GM23338 (cell line): ENCODE measurements at regions not wholly inside any gene's neighbourhood (a gene's known extent, or its start where the extent isn't known, plus 50 kb on each side); places are given as distances from the start of the nearest gene placed in this dataset.

Experiments used
- CREB1 ChIP-seq: fragments of 250-450 bp; sonication (Bioruptor Pico); IDR thresholded peaks from 2 replicates; pipeline ENCODE4 v1.5.0; 2020; ENCODE audit warnings: low read depth, mild to moderate bottlenecking, moderate library complexity
- EZH2 ChIP-seq: fragments of 200-600 bp; sonication (generic); IDR thresholded peaks from one replicate; pipeline ENCODE4 v1.8.0; 2017; ENCODE audit warnings: antibody characterized with exemption, mild to moderate bottlenecking, low read depth; ENCODE audit not compliant: unreplicated experiment
- EZH2phosphoT487 ChIP-seq: fragments of 200-600 bp; sonication (generic); IDR thresholded peaks from one replicate; pipeline ENCODE4 v1.8.1; 2018; ENCODE audit warnings: antibody characterized with exemption; ENCODE audit not compliant: unreplicated experiment
- JUNB ChIP-seq: IDR thresholded peaks from one replicate; pipeline ENCODE4 v1.6.1; 2016; ENCODE audit warnings: antibody characterized with exemption; ENCODE audit not compliant: unreplicated experiment
- POLR2AphosphoS5 ChIP-seq: IDR thresholded peaks from 2 replicates; pipeline ENCODE4 v1.6.1; 2016; ENCODE audit warnings: antibody characterized with exemption, low read depth
- ZNF114 ChIP-seq: fragments of 250-450 bp; sonication (Bioruptor Pico); IDR thresholded peaks from 2 replicates; pipeline ENCODE4 v1.5.0; 2020; ENCODE audit warnings: mild to moderate bottlenecking, moderate library complexity
- TF ChIP-seq, protein P1 (sequence below), 2 experiments: fragments of 200-600 bp in 1 of 2; sonication (generic) in 1 of 2; conservative IDR thresholded peaks; 2 replicates each; pipeline versions ENCODE4 v1.5.1 to v1.6.1; 2016 to 2017; ENCODE audit warnings: antibody characterized with exemption in 2 of 2, low read depth in 2 of 2, mild to moderate bottlenecking in 2 of 2, moderate library complexity in 1 of 2
- TF ChIP-seq, protein P2 (sequence below): IDR thresholded peaks from one replicate; pipeline ENCODE4 v1.6.1; 2018; ENCODE audit warnings: antibody characterized with exemption; ENCODE audit not compliant: unreplicated experiment
- TF ChIP-seq, protein P3 (sequence below): fragments of 250-450 bp; sonication (Bioruptor Pico); IDR thresholded peaks from 2 replicates; pipeline ENCODE4 v1.5.0; 2020; ENCODE audit warnings: mild to moderate bottlenecking, moderate library complexity

DNA sequence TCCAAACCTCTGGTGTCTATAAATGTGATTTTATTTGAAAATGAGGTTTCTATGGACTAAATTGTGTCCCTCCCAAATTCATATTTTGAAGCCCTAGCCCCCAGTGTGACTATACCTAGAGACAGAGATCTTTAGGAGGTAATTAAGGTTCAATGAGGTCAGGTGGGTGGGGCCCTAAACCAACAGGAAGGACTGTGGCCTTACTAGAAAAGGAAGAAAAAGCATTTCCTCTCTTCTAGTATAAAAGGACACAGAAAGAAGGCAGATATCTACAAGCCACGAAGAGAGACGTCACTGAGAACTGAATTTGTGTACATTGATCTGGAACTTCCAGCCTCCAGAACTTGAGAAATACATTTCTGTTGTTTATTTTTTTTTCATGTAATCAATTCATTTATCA lies 123.1 kb upstream of the RUNX1 start:
- no peak for TF ChIP-seq POLR2AphosphoS5
- TF ChIP-seq, protein P1, sequence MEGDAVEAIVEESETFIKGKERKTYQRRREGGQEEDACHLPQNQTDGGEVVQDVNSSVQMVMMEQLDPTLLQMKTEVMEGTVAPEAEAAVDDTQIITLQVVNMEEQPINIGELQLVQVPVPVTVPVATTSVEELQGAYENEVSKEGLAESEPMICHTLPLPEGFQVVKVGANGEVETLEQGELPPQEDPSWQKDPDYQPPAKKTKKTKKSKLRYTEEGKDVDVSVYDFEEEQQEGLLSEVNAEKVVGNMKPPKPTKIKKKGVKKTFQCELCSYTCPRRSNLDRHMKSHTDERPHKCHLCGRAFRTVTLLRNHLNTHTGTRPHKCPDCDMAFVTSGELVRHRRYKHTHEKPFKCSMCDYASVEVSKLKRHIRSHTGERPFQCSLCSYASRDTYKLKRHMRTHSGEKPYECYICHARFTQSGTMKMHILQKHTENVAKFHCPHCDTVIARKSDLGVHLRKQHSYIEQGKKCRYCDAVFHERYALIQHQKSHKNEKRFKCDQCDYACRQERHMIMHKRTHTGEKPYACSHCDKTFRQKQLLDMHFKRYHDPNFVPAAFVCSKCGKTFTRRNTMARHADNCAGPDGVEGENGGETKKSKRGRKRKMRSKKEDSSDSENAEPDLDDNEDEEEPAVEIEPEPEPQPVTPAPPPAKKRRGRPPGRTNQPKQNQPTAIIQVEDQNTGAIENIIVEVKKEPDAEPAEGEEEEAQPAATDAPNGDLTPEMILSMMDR (conservative IDR thresholded peaks at IDR 0.05; ENCODE audit: low read depth in 2 of 2): no peak
- TF ChIP-seq EZH2: no peak
- TF ChIP-seq JUNB: no peak
- TF ChIP-seq, protein P2, sequence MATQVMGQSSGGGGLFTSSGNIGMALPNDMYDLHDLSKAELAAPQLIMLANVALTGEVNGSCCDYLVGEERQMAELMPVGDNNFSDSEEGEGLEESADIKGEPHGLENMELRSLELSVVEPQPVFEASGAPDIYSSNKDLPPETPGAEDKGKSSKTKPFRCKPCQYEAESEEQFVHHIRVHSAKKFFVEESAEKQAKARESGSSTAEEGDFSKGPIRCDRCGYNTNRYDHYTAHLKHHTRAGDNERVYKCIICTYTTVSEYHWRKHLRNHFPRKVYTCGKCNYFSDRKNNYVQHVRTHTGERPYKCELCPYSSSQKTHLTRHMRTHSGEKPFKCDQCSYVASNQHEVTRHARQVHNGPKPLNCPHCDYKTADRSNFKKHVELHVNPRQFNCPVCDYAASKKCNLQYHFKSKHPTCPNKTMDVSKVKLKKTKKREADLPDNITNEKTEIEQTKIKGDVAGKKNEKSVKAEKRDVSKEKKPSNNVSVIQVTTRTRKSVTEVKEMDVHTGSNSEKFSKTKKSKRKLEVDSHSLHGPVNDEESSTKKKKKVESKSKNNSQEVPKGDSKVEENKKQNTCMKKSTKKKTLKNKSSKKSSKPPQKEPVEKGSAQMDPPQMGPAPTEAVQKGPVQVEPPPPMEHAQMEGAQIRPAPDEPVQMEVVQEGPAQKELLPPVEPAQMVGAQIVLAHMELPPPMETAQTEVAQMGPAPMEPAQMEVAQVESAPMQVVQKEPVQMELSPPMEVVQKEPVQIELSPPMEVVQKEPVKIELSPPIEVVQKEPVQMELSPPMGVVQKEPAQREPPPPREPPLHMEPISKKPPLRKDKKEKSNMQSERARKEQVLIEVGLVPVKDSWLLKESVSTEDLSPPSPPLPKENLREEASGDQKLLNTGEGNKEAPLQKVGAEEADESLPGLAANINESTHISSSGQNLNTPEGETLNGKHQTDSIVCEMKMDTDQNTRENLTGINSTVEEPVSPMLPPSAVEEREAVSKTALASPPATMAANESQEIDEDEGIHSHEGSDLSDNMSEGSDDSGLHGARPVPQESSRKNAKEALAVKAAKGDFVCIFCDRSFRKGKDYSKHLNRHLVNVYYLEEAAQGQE: no peak
- no peak for TF ChIP-seq CREB1 (CRISPR knock-in tag)
- TF ChIP-seq EZH2phosphoT487: no peak
- no peak for TF ChIP-seq ZNF114 (CRISPR knock-in tag)
- TF ChIP-seq, protein P3, sequence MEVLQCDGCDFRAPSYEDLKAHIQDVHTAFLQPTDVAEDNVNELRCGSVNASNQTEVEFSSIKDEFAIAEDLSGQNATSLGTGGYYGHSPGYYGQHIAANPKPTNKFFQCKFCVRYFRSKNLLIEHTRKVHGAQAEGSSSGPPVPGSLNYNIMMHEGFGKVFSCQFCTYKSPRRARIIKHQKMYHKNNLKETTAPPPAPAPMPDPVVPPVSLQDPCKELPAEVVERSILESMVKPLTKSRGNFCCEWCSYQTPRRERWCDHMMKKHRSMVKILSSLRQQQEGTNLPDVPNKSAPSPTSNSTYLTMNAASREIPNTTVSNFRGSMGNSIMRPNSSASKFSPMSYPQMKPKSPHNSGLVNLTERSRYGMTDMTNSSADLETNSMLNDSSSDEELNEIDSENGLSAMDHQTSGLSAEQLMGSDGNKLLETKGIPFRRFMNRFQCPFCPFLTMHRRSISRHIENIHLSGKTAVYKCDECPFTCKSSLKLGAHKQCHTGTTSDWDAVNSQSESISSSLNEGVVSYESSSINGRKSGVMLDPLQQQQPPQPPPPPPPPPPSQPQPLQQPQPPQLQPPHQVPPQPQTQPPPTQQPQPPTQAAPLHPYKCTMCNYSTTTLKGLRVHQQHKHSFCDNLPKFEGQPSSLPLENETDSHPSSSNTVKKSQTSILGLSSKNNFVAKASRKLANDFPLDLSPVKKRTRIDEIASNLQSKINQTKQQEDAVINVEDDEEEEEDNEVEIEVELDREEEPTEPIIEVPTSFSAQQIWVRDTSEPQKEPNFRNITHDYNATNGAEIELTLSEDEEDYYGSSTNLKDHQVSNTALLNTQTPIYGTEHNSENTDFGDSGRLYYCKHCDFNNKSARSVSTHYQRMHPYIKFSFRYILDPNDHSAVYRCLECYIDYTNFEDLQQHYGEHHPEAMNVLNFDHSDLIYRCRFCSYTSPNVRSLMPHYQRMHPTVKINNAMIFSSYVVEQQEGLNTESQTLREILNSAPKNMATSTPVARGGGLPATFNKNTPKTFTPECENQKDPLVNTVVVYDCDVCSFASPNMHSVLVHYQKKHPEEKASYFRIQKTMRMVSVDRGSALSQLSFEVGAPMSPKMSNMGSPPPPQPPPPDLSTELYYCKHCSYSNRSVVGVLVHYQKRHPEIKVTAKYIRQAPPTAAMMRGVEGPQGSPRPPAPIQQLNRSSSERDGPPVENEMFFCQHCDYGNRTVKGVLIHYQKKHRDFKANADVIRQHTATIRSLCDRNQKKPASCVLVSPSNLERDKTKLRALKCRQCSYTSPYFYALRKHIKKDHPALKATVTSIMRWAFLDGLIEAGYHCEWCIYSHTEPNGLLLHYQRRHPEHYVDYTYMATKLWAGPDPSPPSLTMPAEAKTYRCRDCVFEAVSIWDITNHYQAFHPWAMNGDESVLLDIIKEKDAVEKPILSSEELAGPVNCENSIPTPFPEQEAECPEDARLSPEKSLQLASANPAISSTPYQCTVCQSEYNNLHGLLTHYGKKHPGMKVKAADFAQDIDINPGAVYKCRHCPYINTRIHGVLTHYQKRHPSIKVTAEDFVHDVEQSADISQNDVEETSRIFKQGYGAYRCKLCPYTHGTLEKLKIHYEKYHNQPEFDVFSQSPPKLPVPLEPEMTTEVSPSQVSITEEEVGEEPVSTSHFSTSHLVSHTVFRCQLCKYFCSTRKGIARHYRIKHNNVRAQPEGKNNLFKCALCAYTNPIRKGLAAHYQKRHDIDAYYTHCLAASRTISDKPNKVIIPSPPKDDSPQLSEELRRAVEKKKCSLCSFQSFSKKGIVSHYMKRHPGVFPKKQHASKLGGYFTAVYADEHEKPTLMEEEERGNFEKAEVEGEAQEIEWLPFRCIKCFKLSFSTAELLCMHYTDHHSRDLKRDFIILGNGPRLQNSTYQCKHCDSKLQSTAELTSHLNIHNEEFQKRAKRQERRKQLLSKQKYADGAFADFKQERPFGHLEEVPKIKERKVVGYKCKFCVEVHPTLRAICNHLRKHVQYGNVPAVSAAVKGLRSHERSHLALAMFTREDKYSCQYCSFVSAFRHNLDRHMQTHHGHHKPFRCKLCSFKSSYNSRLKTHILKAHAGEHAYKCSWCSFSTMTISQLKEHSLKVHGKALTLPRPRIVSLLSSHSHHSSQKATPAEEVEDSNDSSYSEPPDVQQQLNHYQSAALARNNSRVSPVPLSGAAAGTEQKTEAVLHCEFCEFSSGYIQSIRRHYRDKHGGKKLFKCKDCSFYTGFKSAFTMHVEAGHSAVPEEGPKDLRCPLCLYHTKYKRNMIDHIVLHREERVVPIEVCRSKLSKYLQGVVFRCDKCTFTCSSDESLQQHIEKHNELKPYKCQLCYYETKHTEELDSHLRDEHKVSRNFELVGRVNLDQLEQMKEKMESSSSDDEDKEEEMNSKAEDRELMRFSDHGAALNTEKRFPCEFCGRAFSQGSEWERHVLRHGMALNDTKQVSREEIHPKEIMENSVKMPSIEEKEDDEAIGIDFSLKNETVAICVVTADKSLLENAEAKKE (CRISPR knock-in tag): no peak
